ENCODE measurements at regions not wholly inside any gene's neighbourhood (a gene's known extent, or its start where the extent isn't known, plus 50 kb on each side); places are given as distances from the start of the nearest gene placed in this dataset.

DNA sequence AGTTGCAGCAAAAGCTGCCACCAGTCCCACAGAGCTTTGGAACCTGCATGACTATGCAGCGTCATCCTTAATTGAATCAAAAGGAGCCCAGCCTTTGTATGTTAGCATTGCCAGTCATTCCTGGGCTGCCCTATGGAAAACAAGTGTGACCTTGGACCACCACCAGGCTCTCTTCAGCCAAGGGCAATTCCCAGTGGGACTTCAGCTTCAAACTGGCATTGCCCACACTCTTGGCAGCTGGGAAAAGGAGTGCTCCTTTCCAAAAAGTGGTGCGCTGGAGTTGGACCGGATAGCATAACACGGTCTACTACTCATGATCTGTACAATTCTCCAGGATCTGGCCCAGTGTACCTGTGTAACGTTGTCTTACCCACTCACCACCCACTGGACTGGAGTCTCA lies 259.5 kb downstream of the MREG start:
- ATAC-seq (no peak), FAIRE-seq (no peak), DNase-seq (ENCODE audit: low read depth, low spot score) (no peak)
- TF ChIP-seq, protein P1, sequence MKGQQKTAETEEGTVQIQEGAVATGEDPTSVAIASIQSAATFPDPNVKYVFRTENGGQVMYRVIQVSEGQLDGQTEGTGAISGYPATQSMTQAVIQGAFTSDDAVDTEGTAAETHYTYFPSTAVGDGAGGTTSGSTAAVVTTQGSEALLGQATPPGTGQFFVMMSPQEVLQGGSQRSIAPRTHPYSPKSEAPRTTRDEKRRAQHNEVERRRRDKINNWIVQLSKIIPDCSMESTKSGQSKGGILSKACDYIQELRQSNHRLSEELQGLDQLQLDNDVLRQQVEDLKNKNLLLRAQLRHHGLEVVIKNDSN (IDR thresholded peaks at IDR 0.05; ENCODE audit: borderline replicate concordance, extremely low read length, insufficient read depth, low read depth, low read length): no peak
- TF ChIP-seq TCF3 (IDR thresholded peaks at IDR 0.05; ENCODE audit: borderline replicate concordance, insufficient read depth, low read depth, low read length) (no peak), MYB (IDR thresholded peaks at IDR 0.05; ENCODE audit: borderline replicate concordance, low read depth, low read length) (no peak), ATF2 (IDR thresholded peaks at IDR 0.05; ENCODE audit: low read length) (no peak), SPI1 (IDR thresholded peaks at IDR 0.05; ENCODE audit: borderline replicate concordance, insufficient read depth, low read depth, low read length) (no peak), E4F1 (IDR thresholded peaks at IDR 0.05; ENCODE audit: borderline replicate concordance, partially characterized antibody) (no peak), MEF2B (IDR thresholded peaks at IDR 0.05; ENCODE audit: partially characterized antibody, poor library complexity, severe bottlenecking) (no peak), SMC3 (IDR thresholded peaks at IDR 0.05; ENCODE audit: borderline replicate concordance, low read length) (no peak), KDM1A (IDR thresholded peaks at IDR 0.05; ENCODE audit: borderline replicate concordance) (no peak), EP300 (IDR thresholded peaks at IDR 0.05; ENCODE audit: borderline replicate concordance in 1 of 2, control insufficient read depth in 1 of 2, low read depth in 2 of 2, low read length in 2 of 2) (no peak), PAX5 (IDR thresholded peaks at IDR 0.05; ENCODE audit: borderline replicate concordance, low read depth, low read length) (no peak), ETV6 (conservative IDR thresholded peaks at IDR 0.05 in 1 of 2, IDR thresholded peaks at IDR 0.05 in 1 of 2; ENCODE audit: borderline replicate concordance in 1 of 2, low read depth in 1 of 2) (no peak), CREM (IDR thresholded peaks at IDR 0.05; ENCODE audit: low read depth) (no peak), PML (IDR thresholded peaks at IDR 0.05; ENCODE audit: low read length) (no peak)
- TF ChIP-seq, protein P2, sequence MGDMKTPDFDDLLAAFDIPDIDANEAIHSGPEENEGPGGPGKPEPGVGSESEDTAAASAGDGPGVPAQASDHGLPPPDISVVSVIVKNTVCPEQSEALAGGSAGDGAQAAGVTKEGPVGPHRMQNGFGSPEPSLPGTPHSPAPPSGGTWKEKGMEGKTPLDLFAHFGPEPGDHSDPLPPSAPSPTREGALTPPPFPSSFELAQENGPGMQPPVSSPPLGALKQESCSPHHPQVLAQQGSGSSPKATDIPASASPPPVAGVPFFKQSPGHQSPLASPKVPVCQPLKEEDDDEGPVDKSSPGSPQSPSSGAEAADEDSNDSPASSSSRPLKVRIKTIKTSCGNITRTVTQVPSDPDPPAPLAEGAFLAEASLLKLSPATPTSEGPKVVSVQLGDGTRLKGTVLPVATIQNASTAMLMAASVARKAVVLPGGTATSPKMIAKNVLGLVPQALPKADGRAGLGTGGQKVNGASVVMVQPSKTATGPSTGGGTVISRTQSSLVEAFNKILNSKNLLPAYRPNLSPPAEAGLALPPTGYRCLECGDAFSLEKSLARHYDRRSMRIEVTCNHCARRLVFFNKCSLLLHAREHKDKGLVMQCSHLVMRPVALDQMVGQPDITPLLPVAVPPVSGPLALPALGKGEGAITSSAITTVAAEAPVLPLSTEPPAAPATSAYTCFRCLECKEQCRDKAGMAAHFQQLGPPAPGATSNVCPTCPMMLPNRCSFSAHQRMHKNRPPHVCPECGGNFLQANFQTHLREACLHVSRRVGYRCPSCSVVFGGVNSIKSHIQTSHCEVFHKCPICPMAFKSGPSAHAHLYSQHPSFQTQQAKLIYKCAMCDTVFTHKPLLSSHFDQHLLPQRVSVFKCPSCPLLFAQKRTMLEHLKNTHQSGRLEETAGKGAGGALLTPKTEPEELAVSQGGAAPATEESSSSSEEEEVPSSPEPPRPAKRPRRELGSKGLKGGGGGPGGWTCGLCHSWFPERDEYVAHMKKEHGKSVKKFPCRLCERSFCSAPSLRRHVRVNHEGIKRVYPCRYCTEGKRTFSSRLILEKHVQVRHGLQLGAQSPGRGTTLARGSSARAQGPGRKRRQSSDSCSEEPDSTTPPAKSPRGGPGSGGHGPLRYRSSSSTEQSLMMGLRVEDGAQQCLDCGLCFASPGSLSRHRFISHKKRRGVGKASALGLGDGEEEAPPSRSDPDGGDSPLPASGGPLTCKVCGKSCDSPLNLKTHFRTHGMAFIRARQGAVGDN (IDR thresholded peaks at IDR 0.05): no peak

More for the DNA sequence above, 259.5 kb downstream of the MREG start:
- in situ Hi-C loops (cut with MboI) (no loop called here), intact Hi-C loops (cut with micrococcal nuclease; ENCODE audit: unreplicated experiment) (no loop called here)
- ChIA-PET POLR2A (no interaction called here), CTCF (no interaction called here), SMC1A (ENCODE audit: uncharacterized antibody, unreplicated experiment) (interaction anchor here (0.7 to 1.0 kb wide), 2 partner anchors 12 to 18 kb away, joined by 3 to 4 read pairs; no protein-coding TSS in a partner anchor), RAD21 (ENCODE audit: unreplicated experiment) (no interaction called here)
- Histone ChIP-seq H3K4me1 (ENCODE audit: control insufficient read depth, insufficient read depth, low read length) (no peaks in the 10 kb centered on the region), H3K9ac (ENCODE audit: control insufficient read depth, insufficient read depth, low read length) (no peak overlapping the region), H3K27ac (ENCODE audit: control insufficient read depth, insufficient read depth) (no peak overlapping the region), H3K4me2 (ENCODE audit: control insufficient read depth, insufficient read depth) (no peak overlapping the region), H3K4me3 (no peak overlapping the region), H3K36me3 (ENCODE audit: control insufficient read depth in 2 of 2, insufficient read depth in 2 of 2, low read length in 1 of 2) (no peaks in the 10 kb centered on the region), H3K9me3 (replicated peaks; ENCODE audit: control insufficient read depth, insufficient read depth, low read length) (no peaks in the 10 kb centered on the region), H3K27me3 (replicated peaks in 1 of 2; ENCODE audit: control insufficient read depth in 2 of 2, insufficient read depth in 2 of 2, low read length in 1 of 2) (no peaks in the 10 kb centered on the region; a peak in 1 of 4 replicates), H2AFZ (ENCODE audit: control insufficient read depth, low read depth, low read length) (no peak overlapping the region), H3K79me2 (ENCODE audit: control insufficient read depth, insufficient read depth, low read length) (no peaks in the 10 kb centered on the region), H4K20me1 (ENCODE audit: control insufficient read depth, insufficient read depth) (no peaks in the 10 kb centered on the region; the same call in 1 of the 2 replicates)
- BruUV-seq (replicated peaks): no TSS peak
- 49% methylated on average over 4 of the region's 5 CpGs for WGBS (ENCODE audit: insufficient coverage, insufficient replicate concordance, low lambda C conversion rate, missing lambda C conversion rate)
